Neural cell (in vitro differentiated cells): ENCODE measurements at regions not wholly inside any gene's neighbourhood (a gene's known extent, or its start where the extent isn't known, plus 50 kb on each side); places are given as distances from the start of the nearest gene placed in this dataset.

Source experiments
- H2AFZ ChIP-seq: fragments of 200-600, 300-800 bp; sonication (generic), shearing (Covaris generic); 2 replicates; pipeline ENCODE4 v1.6.0; 2014; ENCODE audit warnings: low read depth, mild to moderate bottlenecking, antibody characterized with exemption, low read length, moderate library complexity
- H3F3A ChIP-seq: fragments of 200-600 bp; shearing (Covaris generic); 2 replicates; pipeline ENCODE4 v1.6.1; 2016; ENCODE audit warnings: mild to moderate bottlenecking, moderate library complexity, mixed read lengths, antibody characterized with exemption, low read length; ENCODE audit not compliant: insufficient read depth, poor library complexity, severe bottlenecking
- H3K27ac ChIP-seq: fragments of 200-600, 300-800 bp; sonication (generic), shearing (Covaris generic); 2 replicates; pipeline ENCODE4 v1.5.1; 2014; ENCODE audit warnings: mild to moderate bottlenecking, low read length, moderate library complexity
- H3K27me3 ChIP-seq: fragments of 300-800, 200-600 bp; sonication (generic), shearing (Covaris generic); 2 replicates; pipeline ENCODE4 v1.6.0; 2014; ENCODE audit warnings: mild to moderate bottlenecking, low read depth, low read length, moderate library complexity; ENCODE audit not compliant: insufficient read depth
- H3K36me3 ChIP-seq: fragments of 300-800, 200-600 bp; sonication (generic), shearing (Covaris generic); 2 replicates; pipeline ENCODE4 v1.5.1; 2014; ENCODE audit warnings: mild to moderate bottlenecking, antibody characterized with exemption, low read length, moderate library complexity; ENCODE audit not compliant: insufficient read depth
- H3K4me2 ChIP-seq: fragments of 300-800, 200-600 bp; sonication (generic), shearing (Covaris generic); 2 replicates; pipeline ENCODE4 v1.6.0; 2014; ENCODE audit warnings: mild to moderate bottlenecking, low read length
- H3K4me3 ChIP-seq: fragments of 300-800, 200-600 bp; sonication (generic), shearing (Covaris generic); 2 replicates; pipeline ENCODE4 v1.5.1; 2014; ENCODE audit warnings: mild to moderate bottlenecking, low read length, moderate library complexity
- H3K79me2 ChIP-seq: fragments of 200-600 bp; shearing (Covaris generic); replicated peaks from 2 replicates; pipeline ENCODE4 v1.6.0; 2014; ENCODE audit warnings: mild to moderate bottlenecking, low read length, moderate library complexity; ENCODE audit not compliant: insufficient read depth
- H3K9ac ChIP-seq: fragments of 300-800, 200-600 bp; sonication (generic), shearing (Covaris generic); 2 replicates; pipeline ENCODE4 v1.6.1; 2016; ENCODE audit warnings: mild to moderate bottlenecking, low read length, mixed read lengths
- H3K9me2 ChIP-seq: fragments of 200-600 bp; shearing (Covaris generic); 2 replicates; pipeline ENCODE4 v1.6.1; 2016; ENCODE audit warnings: mild to moderate bottlenecking, low read length, mixed read lengths; ENCODE audit not compliant: insufficient read depth
- H3K9me3 ChIP-seq: fragments of 200-600, 300-800 bp; sonication (generic), shearing (Covaris generic); 2 replicates; pipeline ENCODE4 v1.6.1; 2016; ENCODE audit warnings: mild to moderate bottlenecking, mixed run types, low read length, moderate library complexity, mixed read lengths
- H4K20me1 ChIP-seq: fragments of 200-600 bp; shearing (Covaris generic); 2 replicates; pipeline ENCODE4 v1.6.1; 2016; ENCODE audit warnings: mild to moderate bottlenecking, mixed run types; ENCODE audit not compliant: insufficient read depth
- CTCF ChIP-seq: fragments of 450-650 bp; IDR thresholded peaks from 2 replicates; pipeline ENCODE4 v1.5.1; 2014; ENCODE audit warnings: antibody characterized with exemption, mild to moderate bottlenecking, moderate library complexity; ENCODE audit not compliant: poor library complexity, severe bottlenecking
- EP300 ChIP-seq: fragments of 450-650 bp; conservative IDR thresholded peaks from 2 replicates; pipeline ENCODE4 v1.6.1; 2014; ENCODE audit warnings: antibody characterized with exemption, mild to moderate bottlenecking, moderate library complexity; ENCODE audit not compliant: poor library complexity, severe bottlenecking
- EZH2 ChIP-seq: fragments of 200-600, 300-800 bp; shearing (Covaris generic), sonication (generic); IDR thresholded peaks from 2 replicates; pipeline ENCODE4 v1.6.1; 2014; ENCODE audit warnings: antibody characterized with exemption, low read length, borderline replicate concordance, mild to moderate bottlenecking; ENCODE audit not compliant: insufficient read depth, poor library complexity, severe bottlenecking
- MXI1 ChIP-seq: fragments of 450-650 bp; conservative IDR thresholded peaks from 2 replicates; pipeline ENCODE4 v1.6.1; 2014; ENCODE audit warnings: antibody characterized with exemption, mild to moderate bottlenecking; ENCODE audit not compliant: poor library complexity, severe bottlenecking
- POLR2AphosphoS5 ChIP-seq: IDR thresholded peaks from 2 replicates; pipeline ENCODE4 v1.6.1; 2012
- RAD21 ChIP-seq: fragments of 450-650 bp; conservative IDR thresholded peaks from 2 replicates; pipeline ENCODE4 v1.6.1; 2014; ENCODE audit warnings: antibody characterized with exemption, mild to moderate bottlenecking, moderate library complexity
- REST ChIP-seq: IDR thresholded peaks from 2 replicates; pipeline ENCODE4 v1.6.1; 2012; ENCODE audit warnings: borderline replicate concordance
- SMC3 ChIP-seq: fragments of 450-650 bp; conservative IDR thresholded peaks from 2 replicates; pipeline ENCODE4 v1.6.1; 2014; ENCODE audit warnings: antibody characterized with exemption, mild to moderate bottlenecking, moderate library complexity; ENCODE audit not compliant: poor library complexity
- TAF1 ChIP-seq: IDR thresholded peaks from 2 replicates; pipeline ENCODE4 v1.6.1; 2012; ENCODE audit warnings: low read depth

- Histone ChIP-seq H3K79me2 (no peaks in the 10 kb centered on the region), H3K9ac (no peak overlapping the region), H3K9me2 (no peaks in the 10 kb centered on the region), H3F3A (no peaks in the 10 kb centered on the region), H3K4me3 (no peak overlapping the region), H3K9me3 (no peaks in the 10 kb centered on the region), H3K4me2 (no peak overlapping the region), H4K20me1 (no peaks in the 10 kb centered on the region), H3K27ac (no peak overlapping the region), H3K27me3 (no peaks in the 10 kb centered on the region), H3K36me3 (no peaks in the 10 kb centered on the region), H2AFZ (no peak overlapping the region)
- TF ChIP-seq POLR2AphosphoS5 = no peak
- TF ChIP-seq MXI1 = no peak
- TF ChIP-seq EZH2 = no peak
- TF ChIP-seq RAD21 = no peak
- no peak for TF ChIP-seq TAF1
- no peak for TF ChIP-seq CTCF
- no peak for TF ChIP-seq EP300
- no peak for TF ChIP-seq REST
- no peak for TF ChIP-seq SMC3
Observed at GRCh38 chr20:23206061-23206460, 119.9 kb upstream of the CD93 start.

DNA sequence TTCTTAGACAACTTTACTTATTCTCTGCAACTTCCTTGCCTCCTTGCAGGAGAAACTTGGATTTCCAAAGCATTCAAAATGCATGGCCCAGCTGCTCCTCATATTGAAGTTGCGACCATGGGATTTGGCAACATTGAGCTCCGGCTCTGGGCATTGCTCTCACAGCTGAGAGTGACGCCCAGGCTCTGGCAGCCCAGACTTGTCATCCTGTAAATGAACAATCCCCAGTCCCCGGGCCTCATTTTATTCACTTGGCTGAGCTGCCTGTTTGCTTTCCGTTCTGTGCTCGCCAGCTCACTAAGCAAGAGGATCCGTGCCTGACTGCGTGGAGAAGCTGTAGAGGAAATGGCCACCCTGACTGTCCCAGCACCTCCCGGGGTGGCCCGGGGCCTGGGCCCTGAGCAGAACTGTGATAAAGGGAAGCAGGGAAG is 119.5 kb upstream of the CD93 start:
- H3K4me3 ChIP-seq = no peak overlapping the region
- H3K79me2 ChIP-seq = no peaks in the 10 kb centered on the region
- TF ChIP-seq SMC3 (no peak), RAD21 (no peak), EZH2 (no peak), CTCF (no peak), EP300 (no peak), REST (no peak), POLR2AphosphoS5 (no peak), MXI1 (no peak), TAF1 (no peak)
- no peaks in the 10 kb centered on the region for H3K9me2 ChIP-seq
- H3K36me3 ChIP-seq = no peaks in the 10 kb centered on the region
- H4K20me1 ChIP-seq = no peaks in the 10 kb centered on the region
- H3F3A ChIP-seq = no peaks in the 10 kb centered on the region
- no peak overlapping the region for H2AFZ ChIP-seq
- no peak overlapping the region for H3K4me2 ChIP-seq
- no peak overlapping the region for H3K27ac ChIP-seq
- H3K9ac ChIP-seq = no peak overlapping the region
- H3K9me3 ChIP-seq = no peaks in the 10 kb centered on the region
- H3K27me3 ChIP-seq = no peaks in the 10 kb centered on the region
